Heart left ventricle (tissue), 16 donors: ENCODE measurements at regions not wholly inside any gene's neighbourhood (a gene's known extent, or its start where the extent isn't known, plus 50 kb on each side); places are given as distances from the start of the nearest gene placed in this dataset.

ENCODE experiments used
- ATAC-seq, 4 donors: fragments of 200-7000 bp; cut with Tn5 transposase; one replicate each; pipeline ENCODE4 v1.9.1; 2020 to 2022; ENCODE audit warnings: moderate library complexity in 4 of 4, mild to moderate bottlenecking in 3 of 4, moderate number of reproducible peaks in 1 of 4
- DNase-seq, 5 donors: peaks; one replicate each; pipeline ENCODE4 v3.0.0-alpha.2; 2020
- H3K27ac ChIP-seq, 12 donors: fragments of 200-600 bp; sonication (generic) in 4 of 12; one replicate each; pipeline versions ENCODE4 v1.5.0 to v1.8.0; 2016 to 2022; ENCODE audit warnings: mild to moderate bottlenecking in 2 of 12
- H3K27me3 ChIP-seq, 9 donors: fragments of 200-600 bp; sonication (generic) in 2 of 9; one replicate each; pipeline versions ENCODE4 v1.5.1 to v1.8.0; 2016 to 2022; ENCODE audit warnings: mild to moderate bottlenecking in 3 of 9
- H3K36me3 ChIP-seq, 9 donors: fragments of 200-600 bp; sonication (generic) in 2 of 9; one replicate each; pipeline versions ENCODE4 v1.5.0 to v1.8.0; 2018 to 2022; ENCODE audit warnings: mild to moderate bottlenecking in 2 of 9
- H3K4me1 ChIP-seq, 12 donors: fragments of 200-600 bp; sonication (generic) in 4 of 12; one replicate each; pipeline versions ENCODE4 v1.5.0 to v1.8.0; 2016 to 2022; ENCODE audit warnings: mild to moderate bottlenecking in 3 of 12
- H3K4me3 ChIP-seq, 12 donors: fragments of 200-600 bp; sonication (generic) in 4 of 12; one replicate each; pipeline versions ENCODE4 v1.5.0 to v1.8.0; 2017 to 2022; ENCODE audit warnings: mild to moderate bottlenecking in 9 of 12, moderate library complexity in 4 of 12
- H3K9me3 ChIP-seq, 12 donors: fragments of 200-600 bp; sonication (generic) in 4 of 12; one replicate each; pipeline versions ENCODE4 v1.5.0 to v1.8.0; 2016 to 2022; ENCODE audit warnings: mild to moderate bottlenecking in 1 of 12
- POLR2A ChIP-seq, 2 donors: fragments of 450-650 bp; IDR thresholded peaks; one replicate each; pipeline ENCODE4 v1.6.1; 2017; ENCODE audit warnings: antibody characterized with exemption in 2 of 2, mild to moderate bottlenecking in 2 of 2, moderate library complexity in 2 of 2
- WGBS, 4 donors: extraction: QIAGEN DNeasy Blood & Tissue Kit in 2 of 4; methylation state at CpG; one replicate each; pipeline versions ENCODE4 v1.1.5 to v1.1.7; 2013 to 2018; 5-methylcytosine and 5-hydroxymethylcytosine counted together
- intact Hi-C, 10 donors: fragments of 100-400 bp; cut with DNase I; formaldehyde crosslinking; loops; one replicate each; pipeline versions ENCODE4 v1.11.1 to v1.14.2; 2022
- TF ChIP-seq, protein P1 (sequence below), 12 donors: fragments of 200-600 bp; sonication (generic) in 4 of 12; IDR thresholded peaks; one replicate each; pipeline versions ENCODE4 v1.5.0 to v1.8.0; 2018 to 2022; ENCODE audit warnings: antibody characterized with exemption in 12 of 12, mild to moderate bottlenecking in 5 of 12
- donor health status: ischemic (EF 13 %, LVEDD 7.1; RV severe dilation, severe dysfunction).
- donor health status: healthy with polysubstance abuse.
- donor health status: DM: no; HTN: yes; CAD: no.
- donor health status: DM: no; HTN: no; CAD: no.
- donor health status: ischemic (EF 25% LVEDD 6.9; RV normal size, moderate dysfunction).
- donor health status: ischemic (EF 25% LVEDD 5.7; RV mildly dilated, moderate dysfunction).
- donor health status: healthy.
- donor health status: DM: yes; HTN: yes; CAD: no.
- donor health status: ischemic (EF 35%, LVEDD 5.7; RV mildly dilated, moderate dysfunction).
- donor health status: nonischemic (EF 11% LVEDD 7.7; RV severe dilation, severe dysfunction).
- donor health status: DM: yes; HTN: yes; CAD: no.
- donor health status: PGD.
- donor health status: ischemic (EF 29% LVEDD 5.4; RV normal size, mild dysfunction).
- donor health status: nonischemic (EF 23%, LVEDD 6.1; RV moderate dilation, normal function).

GRCh38 chr16:51872524-51872923, 674.4 kb downstream of the TOX3 start:
- TF ChIP-seq, protein P1, sequence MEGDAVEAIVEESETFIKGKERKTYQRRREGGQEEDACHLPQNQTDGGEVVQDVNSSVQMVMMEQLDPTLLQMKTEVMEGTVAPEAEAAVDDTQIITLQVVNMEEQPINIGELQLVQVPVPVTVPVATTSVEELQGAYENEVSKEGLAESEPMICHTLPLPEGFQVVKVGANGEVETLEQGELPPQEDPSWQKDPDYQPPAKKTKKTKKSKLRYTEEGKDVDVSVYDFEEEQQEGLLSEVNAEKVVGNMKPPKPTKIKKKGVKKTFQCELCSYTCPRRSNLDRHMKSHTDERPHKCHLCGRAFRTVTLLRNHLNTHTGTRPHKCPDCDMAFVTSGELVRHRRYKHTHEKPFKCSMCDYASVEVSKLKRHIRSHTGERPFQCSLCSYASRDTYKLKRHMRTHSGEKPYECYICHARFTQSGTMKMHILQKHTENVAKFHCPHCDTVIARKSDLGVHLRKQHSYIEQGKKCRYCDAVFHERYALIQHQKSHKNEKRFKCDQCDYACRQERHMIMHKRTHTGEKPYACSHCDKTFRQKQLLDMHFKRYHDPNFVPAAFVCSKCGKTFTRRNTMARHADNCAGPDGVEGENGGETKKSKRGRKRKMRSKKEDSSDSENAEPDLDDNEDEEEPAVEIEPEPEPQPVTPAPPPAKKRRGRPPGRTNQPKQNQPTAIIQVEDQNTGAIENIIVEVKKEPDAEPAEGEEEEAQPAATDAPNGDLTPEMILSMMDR (IDR thresholded peaks at IDR 0.05) = no peak
- no peak for TF ChIP-seq POLR2A (IDR thresholded peaks at IDR 0.05)
- Histone ChIP-seq H3K4me1 (no peaks in the 10 kb centered on the region), H3K36me3 (no peaks in the 10 kb centered on the region), H3K27me3 (no peaks in the 10 kb centered on the region), H3K9me3 (no peaks in the 10 kb centered on the region), H3K4me3 (no peak overlapping the region), H3K27ac (no peak overlapping the region)
- DNase-seq (no peak), ATAC-seq (no peak)
- intact Hi-C loops = loop anchor here in 1 of 10 donors (10.0 kb wide), 1 partner anchor 62 kb away; no protein-coding TSS in a partner anchor

- Histone ChIP-seq H3K27ac (no peak overlapping the region), H3K36me3 (no peaks in the 10 kb centered on the region), H3K4me3 (no peak overlapping the region), H3K4me1 (no peaks in the 10 kb centered on the region), H3K9me3 (no peaks in the 10 kb centered on the region), H3K27me3 (no peaks in the 10 kb centered on the region)
- 73 to 79% (median 74%) methylated on average over 2 of the region's 2 CpGs for WGBS, 4 donors
- DNase-seq = no peak
- intact Hi-C loops = loop anchor here in 1 of 10 donors (10.0 kb wide), 1 partner anchor 64 kb away; no protein-coding TSS in a partner anchor
- TF ChIP-seq, protein P1 (IDR thresholded peaks at IDR 0.05) = no peak
- no peak for TF ChIP-seq POLR2A (IDR thresholded peaks at IDR 0.05)
- ATAC-seq = no peak
Measured at GRCh38 chr16:51870296-51870854, 676.6 kb downstream of the TOX3 start.

DNA sequence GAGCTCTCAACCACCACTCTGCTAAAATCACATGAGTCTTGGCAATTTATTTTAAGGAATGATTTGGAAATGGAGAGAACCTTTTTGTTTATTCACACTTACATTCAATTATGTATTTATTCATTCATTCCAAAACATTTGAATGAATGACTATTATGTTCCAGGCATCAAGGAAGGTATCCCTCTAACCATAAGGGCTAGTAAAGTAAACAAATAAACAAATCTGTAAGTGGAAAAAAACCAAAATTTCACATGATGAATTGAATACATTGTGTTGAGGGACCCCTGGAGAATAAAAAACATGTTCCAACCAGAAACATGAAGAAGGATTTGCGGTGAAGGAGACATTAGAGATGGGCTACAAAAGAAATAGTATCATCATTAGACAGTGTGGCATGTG, 677.8 kb downstream of the TOX3 start:
- no peak for DNase-seq
- TF ChIP-seq, protein P1 (IDR thresholded peaks at IDR 0.05) = no peak
- TF ChIP-seq POLR2A (IDR thresholded peaks at IDR 0.05) = no peak
- WGBS, 4 donors = 84 to 93% (median 92%) methylated on average over 1 of the region's 1 CpG
- Histone ChIP-seq H3K27me3 (no peaks in the 10 kb centered on the region), H3K36me3 (no peaks in the 10 kb centered on the region), H3K4me1 (no peaks in the 10 kb centered on the region), H3K4me3 (no peak overlapping the region), H3K9me3 (no peaks in the 10 kb centered on the region), H3K27ac (no peak overlapping the region)
- intact Hi-C loops = no loop called here
- ATAC-seq = no peak

DNA sequence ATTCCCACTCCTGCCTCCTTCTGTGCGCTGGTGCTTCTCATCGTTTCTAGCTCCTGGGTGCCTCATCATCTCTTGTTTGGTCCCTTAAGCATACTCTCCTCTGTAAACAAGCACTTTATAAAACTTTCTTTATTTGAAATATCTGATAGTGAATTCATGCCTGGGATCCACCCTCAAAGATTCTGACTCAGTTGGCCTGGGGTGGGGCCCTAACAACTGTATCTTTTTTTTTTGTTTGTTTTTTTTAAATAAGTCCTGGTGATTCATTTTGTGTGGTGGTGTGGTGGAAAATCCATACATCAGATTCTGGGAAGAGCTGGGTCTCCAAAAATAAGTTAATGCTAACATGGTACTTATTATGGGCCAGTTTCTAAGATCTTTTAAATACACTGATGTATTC, 678.3 kb downstream of the TOX3 start:
- DNase-seq (no peak), ATAC-seq (no peak)
- Histone ChIP-seq H3K4me1 (no peaks in the 10 kb centered on the region), H3K9me3 (no peaks in the 10 kb centered on the region), H3K27me3 (no peaks in the 10 kb centered on the region), H3K36me3 (no peaks in the 10 kb centered on the region), H3K27ac (no peak overlapping the region), H3K4me3 (no peak overlapping the region)
- no peak for TF ChIP-seq POLR2A (IDR thresholded peaks at IDR 0.05)
- TF ChIP-seq, protein P1 (IDR thresholded peaks at IDR 0.05) = no peak
- intact Hi-C loops = no loop called here
- 74 to 87% (median 82%) methylated on average over 2 of the region's 2 CpGs for WGBS, 4 donors
